ENCODE measurements at regions not wholly inside any gene's neighbourhood (a gene's known extent, or its start where the extent isn't known, plus 50 kb on each side); places are given as distances from the start of the nearest gene placed in this dataset.

DNA sequence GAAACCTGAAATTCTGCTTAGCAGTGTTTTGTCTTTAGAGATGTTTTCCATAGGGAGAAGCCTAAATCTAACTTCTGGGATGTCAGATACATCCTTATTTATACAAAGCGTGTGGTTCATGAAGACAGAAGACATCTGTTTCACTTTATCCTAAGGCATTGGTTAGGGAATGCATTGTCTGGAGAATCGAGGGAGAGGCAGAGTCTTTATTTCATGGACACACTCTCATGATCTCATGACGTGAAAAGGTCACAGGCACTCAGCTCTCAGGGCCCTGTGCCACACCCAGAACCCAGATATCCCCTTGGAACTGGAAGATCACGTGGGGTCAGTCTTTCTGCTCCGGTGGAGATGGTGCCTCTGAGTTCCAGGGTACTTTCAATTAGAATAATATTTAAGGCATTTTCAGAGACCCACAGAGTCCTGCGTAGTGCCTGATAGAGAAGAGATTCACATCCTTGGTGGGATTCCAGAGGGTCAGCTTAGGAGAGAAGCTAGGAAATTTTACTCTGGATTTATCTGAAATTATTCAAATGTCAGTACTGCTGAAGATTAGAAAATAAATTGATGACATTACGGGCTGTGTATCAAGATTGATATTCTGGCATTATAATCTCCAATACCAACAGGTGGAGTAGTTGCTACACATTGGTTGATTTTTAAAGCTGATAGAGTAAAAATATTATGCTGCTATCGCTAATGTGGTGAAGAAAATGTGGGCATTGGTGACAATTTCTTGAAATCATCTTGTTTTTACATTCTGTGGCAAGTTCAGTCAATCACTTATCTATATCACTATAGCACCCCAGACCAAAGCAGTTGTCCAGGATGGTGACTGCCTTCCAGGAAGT is 378.3 kb downstream of the MTRR start:
- no peak for DNase-seq

DNA sequence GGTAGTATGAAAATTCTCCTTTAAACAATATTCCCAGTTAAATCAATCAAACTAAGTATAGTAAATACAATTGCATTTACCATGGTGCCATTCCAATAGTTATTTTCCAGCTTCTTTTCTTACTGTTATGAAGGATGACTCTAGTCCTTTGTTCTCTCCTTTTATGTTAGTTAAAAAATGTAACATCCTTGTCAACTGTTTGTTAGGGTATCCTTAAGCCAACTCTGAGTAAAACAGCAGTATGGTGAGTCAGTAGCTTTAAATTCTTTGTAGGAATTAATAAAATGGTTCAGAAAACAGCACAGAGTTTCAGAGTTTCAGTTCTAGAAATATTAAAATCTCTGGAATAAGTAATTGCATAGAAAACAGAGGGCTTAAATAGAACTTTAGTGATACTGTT is 384.4 kb downstream of the MTRR start:
- DNase-seq, result no peak

DNA sequence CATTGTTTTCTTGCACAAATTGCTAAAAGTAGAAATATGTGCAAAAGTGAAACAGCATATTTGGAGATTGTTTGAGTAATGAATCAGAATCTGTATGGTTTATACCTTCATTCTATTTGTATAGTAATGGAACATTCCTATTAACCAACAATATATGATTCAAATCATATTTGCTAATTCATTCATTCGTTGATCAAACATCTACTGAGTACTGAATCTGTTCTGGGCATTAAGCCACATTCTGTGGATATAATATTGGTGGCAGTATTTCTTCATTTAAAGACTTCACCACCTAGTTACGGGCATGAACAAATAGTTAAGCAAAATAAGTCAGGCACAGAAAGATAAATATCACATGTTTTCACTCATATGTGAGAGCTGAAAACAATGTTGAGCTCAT is 385.7 kb downstream of the MTRR start:
- no peak for DNase-seq

DNA sequence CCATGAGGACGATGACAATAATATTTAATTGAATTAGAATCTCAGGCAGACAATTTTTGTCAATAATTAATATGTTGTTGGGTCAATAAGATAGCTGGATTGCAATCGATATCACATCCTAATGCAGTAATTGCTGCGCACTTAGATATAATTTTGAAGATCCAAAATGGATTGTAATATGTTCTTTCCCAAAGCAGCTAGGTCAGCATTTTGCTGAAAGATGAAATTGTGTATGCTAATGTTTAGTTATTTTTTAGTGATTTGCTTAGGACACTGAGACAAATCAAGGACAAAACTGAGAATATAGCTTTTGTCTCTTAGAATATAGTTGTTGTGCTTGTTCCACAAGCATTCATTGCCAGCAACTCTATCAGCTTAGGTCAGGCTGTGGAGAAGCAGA is 389.9 kb downstream of the MTRR start:
- no peak for DNase-seq

DNA sequence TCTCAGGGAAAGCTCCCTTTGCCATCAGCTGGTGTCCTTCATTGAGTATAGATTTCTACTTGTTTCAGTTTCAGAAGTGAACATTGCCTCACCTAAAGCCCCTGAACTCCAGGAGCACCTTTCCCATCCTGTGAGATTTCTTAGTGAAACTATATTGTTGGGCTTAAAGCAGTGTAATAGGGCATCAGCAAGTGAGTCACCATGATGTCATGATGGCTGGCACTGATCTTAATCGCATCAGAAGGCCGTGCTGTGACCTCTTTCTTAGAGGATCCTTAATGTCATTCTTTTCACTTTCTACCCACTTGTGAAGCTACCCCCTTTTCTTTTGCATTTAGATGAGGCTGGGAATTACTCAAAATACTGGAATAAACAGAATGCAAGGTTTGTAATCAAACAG is 401.3 kb downstream of the MTRR start:
- DNase-seq, result no peak

DNA sequence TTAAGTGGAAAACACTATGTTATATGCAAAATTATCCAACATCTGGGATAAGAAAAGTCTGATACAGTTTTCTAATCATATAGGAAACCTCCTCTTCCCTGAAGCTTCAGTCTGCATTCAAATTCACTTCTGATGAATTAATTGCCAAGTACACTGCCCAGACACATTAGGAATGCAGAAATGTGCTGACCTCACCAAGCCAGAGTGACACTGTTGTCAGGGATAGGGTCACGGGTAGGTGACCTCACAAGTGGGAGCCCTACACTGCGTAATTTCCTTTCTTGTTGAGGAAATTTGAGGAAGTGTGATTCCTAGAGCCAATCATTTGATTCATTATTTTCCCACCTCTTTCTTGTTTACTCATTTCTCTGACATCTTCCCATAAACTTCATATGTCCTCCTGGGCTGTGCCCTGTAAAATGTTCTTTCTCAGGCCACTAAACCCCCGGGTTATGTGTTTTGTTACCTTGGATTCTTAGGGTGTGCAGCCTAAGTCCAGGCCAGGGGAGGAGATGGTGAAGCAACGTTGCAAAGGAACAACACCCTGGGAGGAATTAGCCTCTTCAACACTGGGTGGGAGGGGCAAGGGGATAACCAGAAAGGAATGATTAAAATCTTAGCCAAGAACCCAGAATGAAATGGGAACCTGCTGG is 411.9 kb downstream of the MTRR start:
- no peak for DNase-seq

DNA sequence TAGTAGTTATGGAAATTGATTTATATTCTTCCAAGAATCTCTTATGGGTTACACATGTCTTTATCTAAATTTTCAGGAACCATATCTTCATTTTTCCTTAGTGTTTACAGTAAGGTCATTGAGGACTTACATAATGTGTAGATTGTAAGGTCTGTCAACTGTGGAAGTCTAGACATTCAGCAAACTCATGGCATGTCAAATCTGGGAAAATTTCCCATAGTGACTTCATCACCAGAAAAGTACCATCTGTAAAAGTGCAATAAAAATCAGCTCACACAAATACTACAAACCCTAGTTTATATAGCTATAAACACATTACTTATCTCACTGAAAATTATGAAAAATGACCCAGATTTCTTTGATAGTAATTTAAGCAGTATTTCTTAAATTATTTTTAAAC is 419.4 kb downstream of the MTRR start:
- DNase-seq, result no peak

DNA sequence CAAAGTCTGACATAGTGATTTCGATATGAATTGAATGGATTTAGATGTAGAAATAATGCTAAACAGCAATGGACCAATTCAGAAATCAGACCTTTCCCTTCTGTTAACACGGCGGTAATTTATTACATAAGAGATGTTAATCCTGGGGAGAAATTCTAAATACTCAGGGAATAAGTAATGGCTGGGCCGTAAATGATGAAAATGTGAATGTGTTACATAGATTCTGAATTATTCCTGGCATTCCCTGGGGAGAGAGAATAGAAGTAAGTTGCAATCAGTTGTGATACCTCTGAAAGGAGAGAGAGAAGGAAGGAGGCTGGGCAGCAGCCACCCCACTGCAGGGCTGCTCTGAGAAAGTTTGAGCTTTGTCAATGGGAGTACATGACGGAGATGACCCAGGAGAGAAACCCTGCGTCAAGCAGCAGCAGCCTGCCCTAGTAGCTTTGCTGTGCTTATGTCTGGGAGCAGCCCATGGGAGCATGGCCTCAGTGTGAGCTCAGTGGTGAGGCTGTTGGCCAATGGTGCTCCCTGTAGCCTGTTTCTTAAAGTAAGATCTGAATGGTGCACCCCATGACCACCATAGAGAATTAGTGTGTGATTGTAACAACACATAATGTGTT is 420.1 kb downstream of the MTRR start:
- no peak for DNase-seq

DNA sequence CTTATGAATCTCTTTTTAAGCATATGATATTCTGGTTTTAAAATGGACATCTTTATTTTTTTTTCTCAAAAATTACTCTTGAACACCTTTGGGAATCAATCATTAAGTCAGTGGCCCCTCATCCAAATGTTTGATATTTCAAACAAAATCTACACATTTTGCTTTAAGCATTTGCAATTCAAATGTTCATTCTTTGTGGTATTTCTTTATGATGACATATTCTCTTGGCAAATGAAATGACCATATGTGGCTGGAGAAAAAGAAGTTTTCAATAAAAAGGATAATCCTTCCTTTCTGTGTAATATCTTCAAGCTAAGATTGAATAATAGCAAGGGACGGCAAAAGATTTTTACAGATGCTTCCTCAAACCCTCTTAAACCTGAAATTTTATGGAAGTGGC is 420.8 kb downstream of the MTRR start:
- no peak for DNase-seq

DNA sequence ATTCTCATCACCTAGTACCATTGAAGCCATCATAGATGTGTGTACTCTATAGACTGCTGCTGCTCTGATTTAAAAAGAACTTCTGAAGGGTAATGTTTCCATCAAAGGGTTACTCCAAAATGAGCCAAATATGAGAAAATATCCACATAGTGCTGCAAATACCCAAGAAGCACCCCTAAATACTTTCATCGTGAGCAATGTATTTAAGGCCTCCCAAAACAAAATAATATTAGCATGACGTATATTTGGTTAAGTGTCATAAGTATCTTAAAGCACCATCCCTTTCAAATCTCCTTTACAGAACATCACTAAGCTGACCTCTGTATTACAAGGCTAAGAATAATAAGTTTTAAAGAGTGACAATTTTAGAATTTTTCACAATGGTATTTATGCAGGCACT is 421.8 kb downstream of the MTRR start:
- DNase-seq, result no peak

DNA sequence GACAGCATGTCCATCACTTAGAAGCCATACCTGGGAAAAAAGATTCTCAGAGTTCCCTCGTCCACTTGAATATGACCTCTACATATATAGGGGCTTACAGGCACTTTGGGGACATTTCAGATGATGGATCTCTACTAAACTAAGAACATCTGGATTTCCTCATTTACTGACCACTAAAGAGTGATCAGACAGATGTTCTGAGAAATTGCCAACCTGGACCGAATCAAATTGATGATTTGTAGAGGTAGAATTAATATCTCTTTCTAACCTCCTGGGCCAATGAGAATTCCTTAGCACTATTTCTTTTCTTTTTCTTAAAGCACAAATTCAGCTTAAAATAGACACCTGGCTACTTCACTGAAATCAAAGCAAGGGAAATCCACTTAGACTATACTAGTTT is 422.7 kb downstream of the MTRR start:
- DNase-seq, result no peak

DNA sequence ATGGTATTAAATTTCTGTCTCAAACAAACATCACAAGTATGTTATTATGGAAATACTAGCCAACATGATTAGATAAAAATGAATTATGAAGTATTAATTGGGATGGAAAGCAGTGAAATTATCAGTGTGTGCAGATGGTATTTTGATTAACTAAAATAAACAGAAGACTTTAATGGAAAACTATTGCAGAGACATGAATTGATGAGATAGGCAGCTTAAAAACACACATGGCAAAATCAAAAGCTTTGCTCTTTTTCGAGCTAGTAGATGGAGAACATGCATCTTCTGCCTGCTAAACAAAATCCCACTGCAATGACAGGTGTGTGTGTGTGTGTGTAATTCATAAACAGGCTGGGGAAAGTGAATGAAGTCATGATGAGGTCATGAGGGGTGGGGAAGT is 426.2 kb downstream of the MTRR start:
- no peak for DNase-seq

DNA sequence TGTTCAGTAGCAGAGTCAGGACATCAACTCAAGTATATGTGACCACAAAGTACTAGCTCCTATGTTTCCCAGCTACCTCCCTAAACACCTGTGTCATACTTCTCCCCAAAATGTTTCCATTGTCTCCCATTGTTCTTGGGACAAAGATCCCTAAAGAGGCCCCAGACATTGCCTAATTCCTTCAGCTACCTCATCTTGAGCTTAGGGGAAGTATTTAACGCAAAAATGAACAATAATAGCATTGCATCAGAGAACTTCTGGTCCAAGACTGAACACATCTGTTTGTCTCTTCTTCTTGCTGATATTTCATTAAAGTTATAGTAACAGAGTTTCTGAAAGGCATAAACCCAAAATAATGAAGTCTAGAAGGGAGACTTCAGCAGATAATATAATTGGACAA is 430.8 kb downstream of the MTRR start:
- DNase-seq, result no peak

DNA sequence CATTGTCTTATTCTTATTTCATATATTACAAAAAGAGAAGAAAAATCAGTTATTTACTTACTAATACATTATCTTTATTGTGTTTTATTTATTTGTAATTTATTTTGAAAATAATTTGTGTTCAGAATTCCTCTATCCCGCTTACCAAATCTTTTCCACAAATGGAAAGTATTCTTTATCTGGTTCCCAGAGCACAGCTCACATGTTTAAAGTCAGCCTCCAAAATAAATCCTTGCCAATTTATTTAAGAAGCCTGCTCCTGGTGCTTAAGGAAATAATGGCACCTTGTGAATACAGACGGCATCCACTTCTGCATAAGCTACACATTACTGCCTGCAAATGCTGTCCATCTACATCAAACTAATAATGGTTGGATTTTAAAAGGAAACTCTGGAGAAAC is 435.4 kb downstream of the MTRR start:
- no peak for DNase-seq

DNA sequence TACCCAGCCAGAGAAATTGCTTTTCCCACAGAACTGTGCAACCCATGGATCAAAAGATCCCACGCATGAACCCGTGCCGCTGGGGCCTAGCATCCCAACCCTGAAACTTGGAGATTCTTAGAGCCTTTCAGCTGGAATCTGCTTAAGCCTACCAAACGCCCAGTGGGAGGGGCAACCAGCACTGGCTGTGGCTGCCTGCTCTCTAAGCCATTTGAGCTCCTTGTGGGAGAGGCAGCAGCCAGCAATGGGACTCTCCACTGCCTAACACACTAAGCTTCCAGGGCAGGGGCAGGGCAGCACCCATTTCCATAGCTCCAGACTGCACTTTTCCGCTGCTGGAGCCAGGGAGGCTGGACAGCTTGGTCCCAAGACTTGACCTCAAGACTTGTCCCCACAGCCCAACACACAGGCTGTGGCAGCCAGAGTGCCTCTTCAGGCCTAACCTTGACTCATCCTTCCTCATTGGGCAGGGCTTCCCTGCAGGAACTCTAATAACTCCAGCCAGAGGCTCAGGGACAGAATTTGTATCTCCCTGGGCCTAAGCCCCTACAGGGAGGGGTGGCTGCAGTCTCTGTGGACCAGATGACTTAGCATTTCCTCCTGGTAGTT is 437.4 kb downstream of the MTRR start:
- DNase-seq, result no peak

DNA sequence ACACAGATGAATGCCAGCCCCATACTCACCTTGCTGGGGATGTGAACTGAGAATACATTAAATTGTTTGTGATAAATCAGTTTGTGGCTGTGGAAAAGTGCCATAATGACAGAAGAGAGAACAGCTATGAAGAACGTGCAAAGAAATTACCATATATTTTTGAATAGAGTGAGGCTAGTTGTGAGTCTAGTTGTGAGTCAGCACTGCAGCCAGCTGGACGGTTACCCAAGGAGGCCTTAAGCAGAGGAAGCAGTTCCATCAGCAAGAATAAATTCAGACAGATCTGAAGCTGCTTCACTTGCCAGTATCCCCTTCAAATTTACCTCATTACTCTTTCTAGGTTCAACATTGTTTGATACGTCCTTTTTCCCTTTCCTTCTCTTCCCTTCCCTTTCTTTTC is 446.0 kb downstream of the MTRR start:
- DNase-seq, result no peak

DNA sequence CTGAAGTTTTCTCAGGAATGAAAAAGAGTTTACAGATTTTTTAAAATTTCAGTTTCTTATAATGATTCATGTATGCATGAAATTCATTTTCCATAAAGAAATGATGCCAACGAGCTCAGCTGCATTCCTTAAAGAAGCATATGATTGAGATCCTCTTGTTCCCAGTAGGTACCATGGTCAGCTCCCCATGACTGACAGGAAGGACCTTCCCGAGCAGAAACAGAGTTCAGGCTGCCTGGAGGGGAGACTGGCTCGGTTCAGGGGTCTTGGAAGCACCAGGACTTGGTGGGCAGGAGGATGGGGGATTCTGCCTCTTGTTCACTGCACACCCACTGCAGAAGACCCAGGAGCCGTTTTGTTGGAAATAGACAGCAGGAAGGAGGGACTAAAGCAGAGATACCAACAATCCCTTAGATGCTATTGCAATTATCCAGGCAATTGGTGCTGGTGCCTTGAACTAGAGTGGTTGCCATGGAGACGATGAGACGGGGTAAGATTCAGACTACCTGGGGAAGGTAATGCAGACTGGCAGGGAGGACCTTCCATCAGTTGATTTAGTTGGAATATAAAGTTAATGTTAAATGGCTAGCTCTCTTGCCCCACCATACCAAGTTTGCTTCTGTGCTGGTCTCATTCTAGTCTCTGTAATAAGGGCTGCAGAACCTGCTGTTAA is 447.8 kb downstream of the MTRR start:
- DNase-seq, result no peak

DNA sequence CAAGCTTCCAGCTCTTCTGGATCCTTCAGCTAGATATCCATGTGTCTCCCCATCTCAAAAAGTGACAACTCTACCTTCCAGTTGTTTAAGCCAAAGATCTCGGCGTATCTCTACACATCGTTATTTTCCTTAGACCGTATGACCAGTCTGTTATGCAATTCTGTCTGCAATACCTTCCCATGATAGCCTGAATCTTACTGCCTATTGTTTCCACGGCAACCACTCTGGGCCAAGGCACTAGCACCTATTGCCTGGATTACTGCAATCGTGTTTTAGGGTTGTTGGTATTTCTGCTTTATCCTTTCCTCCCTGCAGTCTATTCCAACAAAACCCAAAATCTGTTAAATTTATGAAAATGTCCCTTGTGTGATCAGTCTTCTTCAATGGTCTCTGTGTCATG is 448.4 kb downstream of the MTRR start:
- no peak for DNase-seq

DNA sequence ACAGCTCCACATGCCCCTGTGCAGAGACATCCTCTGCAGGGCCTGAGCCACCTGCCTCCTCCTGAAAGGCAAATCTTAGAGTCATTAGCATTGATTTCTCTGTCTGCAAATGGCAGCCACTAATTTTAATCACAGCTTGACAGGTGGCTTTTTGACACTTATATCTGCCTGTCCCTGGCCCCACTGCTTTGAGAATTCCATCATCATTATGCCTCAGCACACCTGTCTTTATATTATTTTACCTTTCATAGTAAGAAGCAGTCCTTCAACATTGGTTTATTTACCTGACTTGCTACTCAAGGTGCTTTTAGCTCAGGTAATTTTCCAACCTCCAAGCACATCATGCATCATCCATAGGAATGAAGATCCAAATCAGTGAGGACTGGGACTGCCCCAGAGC is 451.3 kb downstream of the MTRR start:
- no peak for DNase-seq

DNA sequence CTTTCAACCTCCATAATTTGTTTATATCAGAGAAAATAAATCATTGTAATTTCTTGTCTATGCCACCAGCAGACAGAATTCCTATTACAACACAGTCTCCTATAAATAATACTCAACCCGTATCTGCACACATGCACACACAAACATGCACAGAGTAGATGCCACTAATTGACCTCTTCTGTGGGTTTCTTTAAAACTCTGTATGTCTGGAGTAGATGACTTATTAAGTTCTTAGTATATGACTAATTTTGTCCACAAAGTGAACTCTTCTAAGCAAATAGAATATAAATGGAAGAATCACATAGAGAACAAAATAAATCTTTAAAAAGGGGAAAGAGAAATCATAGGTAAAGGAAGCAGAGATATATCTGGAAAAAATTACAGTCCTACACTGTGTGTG is 452.3 kb downstream of the MTRR start:
- no peak for DNase-seq

DNA sequence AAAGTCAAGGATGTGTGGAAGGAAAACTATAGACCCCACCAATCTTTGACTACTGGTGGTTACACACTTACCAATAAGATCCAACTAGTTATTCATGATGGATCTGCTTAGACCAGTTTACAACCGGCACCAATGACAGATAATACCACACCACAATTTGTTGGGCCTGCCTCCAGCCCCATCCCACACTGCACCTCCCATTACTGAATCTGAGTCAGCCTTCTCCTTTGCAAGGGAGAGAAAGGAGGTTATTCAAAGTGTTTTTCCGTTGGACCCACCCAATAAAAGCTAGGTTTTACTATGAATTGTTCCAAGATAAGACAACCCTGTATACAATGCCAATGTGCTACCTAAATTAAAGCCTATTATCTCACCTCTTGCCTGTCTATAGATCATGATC is 453.5 kb downstream of the MTRR start:
- no peak for DNase-seq

DNA sequence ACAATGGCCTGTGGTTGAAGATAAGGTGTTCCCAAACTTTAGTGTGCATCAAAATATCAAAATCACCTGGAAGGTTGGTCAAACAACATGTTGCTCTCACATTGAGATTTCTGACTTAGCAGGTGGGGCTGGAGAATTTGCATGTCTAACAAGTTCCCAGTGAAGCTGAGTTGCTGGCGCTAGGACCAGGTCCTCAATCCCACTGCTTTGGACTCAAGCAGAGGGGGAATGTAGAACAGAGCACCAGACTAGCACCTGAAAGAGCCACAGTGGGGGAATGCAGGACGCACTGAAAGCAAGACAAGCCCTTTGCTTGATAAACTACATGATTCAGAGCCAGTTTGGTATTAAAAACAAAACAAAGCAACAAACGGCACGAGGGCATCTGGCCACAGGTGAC is 458.1 kb downstream of the MTRR start:
- DNase-seq, result no peak

DNA sequence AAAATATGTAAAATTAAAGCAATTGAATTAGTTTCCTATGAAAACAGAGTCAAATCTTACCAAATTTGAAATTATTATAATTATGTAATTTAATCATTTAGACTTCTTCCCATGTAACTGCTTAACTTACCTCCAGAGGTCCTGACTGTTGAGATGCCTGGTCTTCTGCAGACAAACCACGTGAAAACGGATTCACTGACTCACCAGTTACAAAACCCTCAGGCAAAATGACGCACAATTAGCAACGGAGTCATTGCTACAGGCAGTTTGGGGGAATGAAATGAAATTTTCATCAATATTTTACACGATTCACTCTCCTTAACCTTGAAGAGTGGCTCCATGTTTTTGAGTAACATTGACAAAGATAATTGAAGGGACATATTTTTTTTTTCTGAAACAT is 460.8 kb downstream of the MTRR start:
- DNase-seq, result no peak

Data from NCI-H1436 treated with DMSO at 0.1 percent for 48 hours (cell line).